ENCODE measurements at regions not wholly inside any gene's neighbourhood (a gene's known extent, or its start where the extent isn't known, plus 50 kb on each side); places are given as distances from the start of the nearest gene placed in this dataset.
"Not testable (repeated sequence)": the region's sequence is repeated elsewhere in the genome, so short reads cannot be mapped to it uniquely, and the experiment has no call there.

- Mint-ChIP-seq H3K27me3 (ENCODE audit: low read depth) (no peaks in the 10 kb centered on the region), H3K4me3 (peak overlapping the region; percentile 4), H3K9me3 (peaks cover 22% of the 10 kb centered on the region), H3K4me1 (ENCODE audit: low read depth) (peaks cover 32% of the 10 kb centered on the region), H3K36me3 (ENCODE audit: low read depth) (peaks cover 25% of the 10 kb centered on the region), H3K27ac (peak overlapping the region; percentile 60)
Observed at GRCh38 chr1:194060481-194060880, 874.1 kb upstream of the B3GALT2 start.

- Mint-ChIP-seq H3K9me3 (peaks cover 25% of the 10 kb centered on the region), H3K4me1 (ENCODE audit: low read depth) (peaks cover 34% of the 10 kb centered on the region), H3K36me3 (ENCODE audit: low read depth) (peaks cover 25% of the 10 kb centered on the region)
- not testable (repeated sequence) for H3K4me3 Mint-ChIP-seq; H3K27me3 Mint-ChIP-seq (ENCODE audit: low read depth); H3K27ac Mint-ChIP-seq
Observed at GRCh38 chr1:194058268-194058667, 871.9 kb upstream of the B3GALT2 start.

- Mint-ChIP-seq H3K27ac (no peak overlapping the region), H3K36me3 (ENCODE audit: low read depth) (peaks cover 24% of the 10 kb centered on the region), H3K4me1 (ENCODE audit: low read depth) (peaks cover 46% of the 10 kb centered on the region), H3K9me3 (peaks cover 25% of the 10 kb centered on the region), H3K4me3 (no peak overlapping the region), H3K27me3 (ENCODE audit: low read depth) (no peaks in the 10 kb centered on the region)
Observed at GRCh38 chr1:194056169-194056568, 869.8 kb upstream of the B3GALT2 start.

- peaks cover 22% of the 10 kb centered on the region for H3K36me3 Mint-ChIP-seq (ENCODE audit: low read depth)
- H3K4me3 Mint-ChIP-seq, result no peak overlapping the region
- H3K4me1 Mint-ChIP-seq (ENCODE audit: low read depth), result peaks cover 40% of the 10 kb centered on the region
- no peak overlapping the region for H3K27ac Mint-ChIP-seq
- H3K27me3 Mint-ChIP-seq (ENCODE audit: low read depth), result no peaks in the 10 kb centered on the region
- peaks cover 23% of the 10 kb centered on the region for H3K9me3 Mint-ChIP-seq
Observed at GRCh38 chr1:194055536-194055935, 869.1 kb upstream of the B3GALT2 start.

GRCh38 chr1:194052514-194053338 is 866.3 kb upstream of the B3GALT2 start:
- Mint-ChIP-seq H3K27ac (peak overlapping the region; percentile 79), H3K9me3 (peaks cover 11% of the 10 kb centered on the region), H3K36me3 (ENCODE audit: low read depth) (peaks cover 6% of the 10 kb centered on the region), H3K4me1 (ENCODE audit: low read depth) (peaks cover 31% of the 10 kb centered on the region), H3K27me3 (ENCODE audit: low read depth) (no peaks in the 10 kb centered on the region), H3K4me3 (peak overlapping the region; percentile 43)

- peaks cover 14% of the 10 kb centered on the region for H3K4me1 Mint-ChIP-seq (ENCODE audit: low read depth)
- H3K27me3 Mint-ChIP-seq (ENCODE audit: low read depth), result no peaks in the 10 kb centered on the region
- H3K4me3 Mint-ChIP-seq, result no peak overlapping the region
- H3K36me3 Mint-ChIP-seq (ENCODE audit: low read depth), result no peaks in the 10 kb centered on the region
- H3K9me3 Mint-ChIP-seq, result no peaks in the 10 kb centered on the region
- H3K27ac Mint-ChIP-seq, result no peak overlapping the region
Observed at GRCh38 chr1:194047921-194048320, 861.5 kb upstream of the B3GALT2 start.

GRCh38 chr1:194047206-194047605 is 860.8 kb upstream of the B3GALT2 start:
- no peak overlapping the region for H3K27ac Mint-ChIP-seq

GRCh38 chr1:194045416-194045815 is 859.0 kb upstream of the B3GALT2 start:
- Mint-ChIP-seq H3K27me3 (ENCODE audit: low read depth) (no peaks in the 10 kb centered on the region), H3K27ac (no peak overlapping the region)

More at GRCh38 chr1:194047206-194047605, 860.8 kb upstream of the B3GALT2 start:
- Mint-ChIP-seq H3K4me1 (ENCODE audit: low read depth) (peaks cover 7% of the 10 kb centered on the region), H3K27me3 (ENCODE audit: low read depth) (no peaks in the 10 kb centered on the region), H3K36me3 (ENCODE audit: low read depth) (no peaks in the 10 kb centered on the region), H3K4me3 (no peak overlapping the region), H3K9me3 (no peaks in the 10 kb centered on the region)

GRCh38 chr1:194044892-194045291 is 858.5 kb upstream of the B3GALT2 start:
- Mint-ChIP-seq H3K27ac (no peak overlapping the region), H3K27me3 (ENCODE audit: low read depth) (no peaks in the 10 kb centered on the region), H3K9me3 (no peaks in the 10 kb centered on the region)

More at GRCh38 chr1:194045416-194045815, 859.0 kb upstream of the B3GALT2 start:
- Mint-ChIP-seq H3K9me3 (no peaks in the 10 kb centered on the region), H3K4me1 (ENCODE audit: low read depth) (peaks cover 1% of the 10 kb centered on the region), H3K4me3 (no peak overlapping the region), H3K36me3 (ENCODE audit: low read depth) (no peaks in the 10 kb centered on the region)

GRCh38 chr1:194043984-194044755 is 857.8 kb upstream of the B3GALT2 start:
- H3K4me3 Mint-ChIP-seq, result no peak overlapping the region
- no peak overlapping the region for H3K27ac Mint-ChIP-seq
- no peaks in the 10 kb centered on the region for H3K9me3 Mint-ChIP-seq
- peaks cover 6% of the 10 kb centered on the region for H3K4me1 Mint-ChIP-seq (ENCODE audit: low read depth)
- H3K27me3 Mint-ChIP-seq (ENCODE audit: low read depth), result no peaks in the 10 kb centered on the region
- no peaks in the 10 kb centered on the region for H3K36me3 Mint-ChIP-seq (ENCODE audit: low read depth)

More at GRCh38 chr1:194044892-194045291, 858.5 kb upstream of the B3GALT2 start:
- H3K36me3 Mint-ChIP-seq (ENCODE audit: low read depth), result no peaks in the 10 kb centered on the region
- H3K4me3 Mint-ChIP-seq, result no peak overlapping the region
- peaks cover 1% of the 10 kb centered on the region for H3K4me1 Mint-ChIP-seq (ENCODE audit: low read depth)

- H3K36me3 Mint-ChIP-seq (ENCODE audit: low read depth), result no peaks in the 10 kb centered on the region
- peaks cover 6% of the 10 kb centered on the region for H3K4me1 Mint-ChIP-seq (ENCODE audit: low read depth)
- H3K27me3 Mint-ChIP-seq (ENCODE audit: low read depth), result no peaks in the 10 kb centered on the region
Observed at GRCh38 chr1:194042736-194043135, 856.3 kb upstream of the B3GALT2 start.

GRCh38 chr1:194040496-194040895 is 854.1 kb upstream of the B3GALT2 start:
- Mint-ChIP-seq H3K9me3 (peaks cover 1% of the 10 kb centered on the region), H3K4me3 (no peak overlapping the region), H3K36me3 (ENCODE audit: low read depth) (peaks cover 1% of the 10 kb centered on the region), H3K4me1 (ENCODE audit: low read depth) (peaks cover 6% of the 10 kb centered on the region), H3K27ac (no peak overlapping the region), H3K27me3 (ENCODE audit: low read depth) (no peaks in the 10 kb centered on the region)

More at GRCh38 chr1:194042736-194043135, 856.3 kb upstream of the B3GALT2 start:
- H3K9me3 Mint-ChIP-seq, result no peaks in the 10 kb centered on the region
- no peak overlapping the region for H3K4me3 Mint-ChIP-seq
- H3K27ac Mint-ChIP-seq, result no peak overlapping the region

GRCh38 chr1:194039578-194039977 is 853.2 kb upstream of the B3GALT2 start:
- no peak overlapping the region for H3K27ac Mint-ChIP-seq
- no peaks in the 10 kb centered on the region for H3K27me3 Mint-ChIP-seq (ENCODE audit: low read depth)
- peaks cover 2% of the 10 kb centered on the region for H3K36me3 Mint-ChIP-seq (ENCODE audit: low read depth)
- H3K4me3 Mint-ChIP-seq, result no peak overlapping the region
- peaks cover 6% of the 10 kb centered on the region for H3K4me1 Mint-ChIP-seq (ENCODE audit: low read depth)
- peaks cover 7% of the 10 kb centered on the region for H3K9me3 Mint-ChIP-seq

GRCh38 chr1:194033646-194034045 is 847.2 kb upstream of the B3GALT2 start:
- Mint-ChIP-seq H3K4me1 (ENCODE audit: low read depth) (no peaks in the 10 kb centered on the region), H3K27me3 (ENCODE audit: low read depth) (no peaks in the 10 kb centered on the region), H3K9me3 (peaks cover 36% of the 10 kb centered on the region), H3K27ac (no peak overlapping the region), H3K36me3 (ENCODE audit: low read depth) (peaks cover 6% of the 10 kb centered on the region), H3K4me3 (no peak overlapping the region)

GRCh38 chr1:194028002-194028401 is 841.6 kb upstream of the B3GALT2 start:
- no peaks in the 10 kb centered on the region for H3K36me3 Mint-ChIP-seq (ENCODE audit: low read depth)
- H3K4me3 Mint-ChIP-seq, result no peak overlapping the region
- no peaks in the 10 kb centered on the region for H3K4me1 Mint-ChIP-seq (ENCODE audit: low read depth)
- H3K27ac Mint-ChIP-seq, result no peak overlapping the region
- peaks cover 13% of the 10 kb centered on the region for H3K9me3 Mint-ChIP-seq
- no peaks in the 10 kb centered on the region for H3K27me3 Mint-ChIP-seq (ENCODE audit: low read depth)
